Neural crest cell (in vitro differentiated cells): ENCODE measurements at regions not wholly inside any gene's neighbourhood (a gene's known extent, or its start where the extent isn't known, plus 50 kb on each side); places are given as distances from the start of the nearest gene placed in this dataset.
"Not testable (repeated sequence)": the region's sequence is repeated elsewhere in the genome, so short reads cannot be mapped to it uniquely, and the experiment has no call there.

Experiments used
- DNase-seq: peaks from one replicate; pipeline ENCODE4 v3.0.0; 2021; ENCODE audit warnings: low read depth, mixed read lengths, low spot score
- H3K27ac Mint-ChIP-seq: one replicate; pipeline ENCODE4 v1.8.0; 2021; ENCODE audit warnings: mild to moderate bottlenecking, mixed read lengths; ENCODE audit not compliant: unreplicated experiment
- H3K27me3 Mint-ChIP-seq: 2 replicates; pipeline ENCODE4 v1.8.0; 2021; ENCODE audit warnings: low read depth, mild to moderate bottlenecking, mixed read lengths
- H3K36me3 Mint-ChIP-seq: 2 replicates; pipeline ENCODE4 v1.8.0; 2021; ENCODE audit warnings: low read depth, mild to moderate bottlenecking, mixed read lengths
- H3K4me1 Mint-ChIP-seq: 2 replicates; pipeline ENCODE4 v1.8.0; 2021; ENCODE audit warnings: mixed read lengths
- H3K4me3 Mint-ChIP-seq: one replicate; pipeline ENCODE4 v1.8.0; 2021; ENCODE audit warnings: mild to moderate bottlenecking, mixed read lengths
- H3K9me3 Mint-ChIP-seq: 2 replicates; pipeline ENCODE4 v1.8.0; 2021; ENCODE audit warnings: mixed read lengths
- CTCF ChIP-seq: fragments of 200-600 bp; sonication (generic); conservative IDR thresholded peaks from 2 replicates; pipeline ENCODE4 v1.5.0; 2021; ENCODE audit warnings: antibody characterized with exemption, mild to moderate bottlenecking

GRCh38 chr12:67546746-67547145 lies 101.8 kb upstream of the DYRK2 start:
- H3K4me1 Mint-ChIP-seq: peaks cover 7% of the 10 kb centered on the region
- H3K27me3 Mint-ChIP-seq: no peaks in the 10 kb centered on the region
- peaks cover 2% of the 10 kb centered on the region for H3K9me3 Mint-ChIP-seq
- no peaks in the 10 kb centered on the region for H3K36me3 Mint-ChIP-seq
- no peak for TF ChIP-seq CTCF
- no peak overlapping the region for H3K4me3 Mint-ChIP-seq
- no peak overlapping the region for H3K27ac Mint-ChIP-seq
- no peak for DNase-seq

GRCh38 chr12:67555075-67555717 lies 93.3 kb upstream of the DYRK2 start:
- DNase-seq: peak; percentile 12
- H3K36me3 Mint-ChIP-seq, H3K9me3 Mint-ChIP-seq, H3K4me1 Mint-ChIP-seq, H3K27me3 Mint-ChIP-seq, H3K27ac Mint-ChIP-seq, H3K4me3 Mint-ChIP-seq: not testable (repeated sequence)

- Mint-ChIP-seq H3K4me1 (peaks cover 5% of the 10 kb centered on the region), H3K27ac (no peak overlapping the region), H3K27me3 (no peaks in the 10 kb centered on the region), H3K9me3 (peaks cover 3% of the 10 kb centered on the region), H3K4me3 (no peak overlapping the region), H3K36me3 (peaks cover 3% of the 10 kb centered on the region)
- no peak for TF ChIP-seq CTCF
- DNase-seq: no peak
These were observed 89.8 kb upstream of the DYRK2 start for GRCh38 chr12:67558775-67559174.

- DNase-seq: no peak
- Mint-ChIP-seq H3K27me3 (no peaks in the 10 kb centered on the region), H3K4me3 (no peak overlapping the region), H3K9me3 (peaks cover 3% of the 10 kb centered on the region), H3K27ac (no peak overlapping the region), H3K36me3 (peaks cover 3% of the 10 kb centered on the region), H3K4me1 (peaks cover 5% of the 10 kb centered on the region)
- TF ChIP-seq CTCF: no peak
These were observed 88.8 kb upstream of the DYRK2 start for GRCh38 chr12:67559751-67560150.

- TF ChIP-seq CTCF: no peak
- Mint-ChIP-seq H3K4me3 (no peak overlapping the region), H3K27ac (no peak overlapping the region), H3K36me3 (peaks cover 3% of the 10 kb centered on the region), H3K27me3 (no peaks in the 10 kb centered on the region), H3K9me3 (peaks cover 5% of the 10 kb centered on the region), H3K4me1 (no peaks in the 10 kb centered on the region)
- DNase-seq: no peak
These were observed 85.8 kb upstream of the DYRK2 start for GRCh38 chr12:67562513-67563287.

GRCh38 chr12:67568055-67568454 lies 80.5 kb upstream of the DYRK2 start:
- no peak overlapping the region for H3K27ac Mint-ChIP-seq
- no peaks in the 10 kb centered on the region for H3K36me3 Mint-ChIP-seq
- peaks cover 5% of the 10 kb centered on the region for H3K9me3 Mint-ChIP-seq
- no peak for TF ChIP-seq CTCF
- H3K27me3 Mint-ChIP-seq: no peaks in the 10 kb centered on the region
- H3K4me3 Mint-ChIP-seq: no peak overlapping the region
- DNase-seq: no peak
- H3K4me1 Mint-ChIP-seq: no peaks in the 10 kb centered on the region
